GM13977 (cell line): ENCODE measurements at regions not wholly inside any gene's neighbourhood (a gene's known extent, or its start where the extent isn't known, plus 50 kb on each side); places are given as distances from the start of the nearest gene placed in this dataset.

Experiments used
- DNase-seq: peaks from one replicate; pipeline ENCODE4 v3.0.0; 2012; ENCODE audit warnings: low spot score
- CTCF ChIP-seq: IDR thresholded peaks from 2 replicates; pipeline ENCODE4 v1.5.1; 2012; ENCODE audit warnings: mild to moderate bottlenecking, control low read depth; ENCODE audit not compliant: insufficient read depth; ENCODE audit errors: extremely low read depth, missing control alignments
- in situ Hi-C: fragments of 300-500 bp; cut with MboI; formaldehyde crosslinking; loops from one replicate; pipeline ENCODE4 v1.12.0; 2022; ENCODE audit warnings: low sequenced_read_pairs, low pct_unique_long_range_greater_than_20kb, mixed read lengths, inconsistent platforms; ENCODE audit not compliant: unreplicated experiment

GRCh38 chr4:83213640-83214039 is 71.0 kb downstream of the COQ2 start:
- no peak for DNase-seq
- TF ChIP-seq CTCF = no peak
- in situ Hi-C loops = no loop called here

DNA sequence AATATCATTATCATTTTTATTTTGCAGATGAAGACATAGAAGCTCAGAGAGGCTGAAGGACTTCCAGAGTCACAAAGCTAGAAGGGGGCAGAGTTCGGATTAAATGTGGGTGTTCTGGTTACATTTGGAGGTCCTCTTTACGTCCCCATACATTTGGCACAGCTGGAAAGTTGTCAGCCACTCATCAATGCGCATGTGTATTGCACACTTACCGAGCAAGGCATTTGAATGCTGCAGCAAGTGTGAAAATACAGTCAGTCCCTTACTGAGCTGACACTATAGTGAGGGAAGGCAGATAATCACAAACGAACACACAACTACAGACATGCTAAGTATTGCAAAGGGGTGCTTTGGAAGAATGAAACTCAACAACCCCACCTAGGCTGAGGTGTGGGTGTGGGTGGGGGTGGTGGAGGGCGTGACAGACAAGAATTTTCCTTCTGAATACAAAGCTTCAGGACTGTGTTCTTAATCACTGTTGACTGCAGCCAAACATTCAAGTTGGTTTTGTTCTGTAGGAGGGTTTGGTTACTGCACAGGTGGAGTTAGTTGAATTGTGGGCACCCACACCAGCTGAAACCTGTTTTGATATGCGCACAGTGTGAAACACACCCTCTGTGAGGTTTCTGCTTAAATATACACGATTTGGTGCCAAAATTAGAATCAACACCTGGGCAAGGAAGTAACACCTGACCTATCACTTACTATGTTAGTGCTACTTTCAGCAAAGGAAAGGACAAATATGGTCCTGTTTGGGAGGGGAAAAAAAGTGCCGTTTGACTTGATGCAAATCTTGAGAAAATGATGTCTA is 72.4 kb downstream of the COQ2 start:
- DNase-seq = no peak
- in situ Hi-C loops = no loop called here
- no peak for TF ChIP-seq CTCF

GRCh38 chr4:83209419-83209818 is 75.2 kb downstream of the COQ2 start:
- in situ Hi-C loops = no loop called here
- TF ChIP-seq CTCF = no peak
- DNase-seq = no peak

DNA sequence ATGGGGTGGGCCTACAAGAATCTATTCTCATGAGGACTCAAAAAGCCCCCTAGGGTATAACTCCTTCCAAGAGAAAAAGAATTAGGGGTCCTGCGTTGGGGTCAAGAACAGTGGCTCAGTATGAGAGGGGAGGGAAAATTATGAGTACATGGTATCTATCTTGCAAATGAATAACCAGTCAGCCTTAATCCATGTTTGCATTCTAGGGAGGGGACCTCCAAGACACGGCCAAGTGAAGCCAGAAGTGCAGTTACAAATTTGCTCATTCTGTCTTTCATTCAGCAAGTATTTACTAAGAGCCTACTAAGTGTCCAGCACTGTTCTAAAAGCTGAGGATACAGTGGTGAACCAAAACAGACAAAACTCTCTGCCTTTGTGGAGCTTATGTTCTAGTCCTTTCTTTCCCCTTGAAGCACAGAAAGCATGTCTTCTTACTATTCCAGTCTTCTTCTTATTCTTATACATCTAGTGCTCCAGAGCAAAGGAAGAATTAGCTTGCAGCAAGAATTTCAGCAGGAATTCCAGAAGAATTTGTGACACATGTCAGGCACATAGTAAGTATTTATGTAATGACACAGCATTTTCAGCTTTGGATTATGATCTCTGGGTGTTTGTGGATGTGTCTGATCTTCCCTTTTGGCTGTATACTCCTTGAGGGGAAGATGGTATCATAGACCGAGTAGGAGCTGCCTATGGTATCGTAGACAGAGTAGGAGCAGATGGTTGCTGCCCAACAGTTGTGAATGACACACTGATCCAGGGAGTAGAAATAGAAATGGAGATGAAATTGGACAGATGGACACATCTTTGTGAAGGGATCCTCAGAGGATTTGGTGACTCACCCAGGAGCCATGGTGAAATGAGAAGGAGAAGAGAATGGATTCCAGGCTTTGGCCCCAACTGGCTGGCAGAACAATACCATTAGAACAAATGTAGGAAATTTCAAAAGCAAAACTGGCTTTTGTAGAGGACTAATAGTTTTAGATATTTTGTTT is 75.9 kb downstream of the COQ2 start:
- in situ Hi-C loops = no loop called here
- no peak for TF ChIP-seq CTCF
- DNase-seq = no peak

- no peak for TF ChIP-seq CTCF
- DNase-seq = no peak
- in situ Hi-C loops = no loop called here
Measured at GRCh38 chr4:83207497-83208101, 77.0 kb downstream of the COQ2 start.

- in situ Hi-C loops = no loop called here
- TF ChIP-seq CTCF = no peak
- no peak for DNase-seq
Measured at GRCh38 chr4:83205760-83206159, 78.8 kb downstream of the COQ2 start.
